Stimulated activated CD4-positive, alpha-beta T cell treated with anti-CD3 and anti-CD28 coated beads, Interleukin-1b, Interleukin-23, amount 100 ng/mL, for 48 hours (primary cell): ENCODE measurements at regions not wholly inside any gene's neighbourhood (a gene's known extent, or its start where the extent isn't known, plus 50 kb on each side); places are given as distances from the start of the nearest gene placed in this dataset.

ENCODE experiments used
- DNase-seq: peaks from one replicate; pipeline ENCODE4 v3.0.0-alpha.2; 2020

GRCh38 chr5:167895899-167896659, 395.4 kb upstream of the WWC1 start:
- DNase-seq, result no peak

DNA sequence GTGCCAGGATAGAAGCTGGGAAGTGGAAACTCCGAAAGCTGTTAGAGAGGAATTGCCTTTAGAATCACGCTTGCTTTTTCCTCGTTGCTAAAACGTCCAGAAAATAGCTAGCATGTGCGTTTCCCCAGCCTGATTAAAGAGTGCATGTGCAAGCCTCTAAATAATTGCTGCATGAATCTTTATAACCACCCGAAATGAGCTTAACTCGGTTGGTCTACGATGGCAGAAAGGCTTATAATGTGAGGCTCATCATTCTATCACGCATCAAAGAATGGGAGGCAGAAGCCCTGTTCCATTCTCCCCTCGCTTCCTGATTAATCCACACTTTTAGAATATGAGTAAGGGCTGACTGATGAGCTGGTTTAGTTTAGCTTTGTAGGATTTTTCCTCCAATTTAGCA, 394.6 kb upstream of the WWC1 start:
- no peak for DNase-seq

GRCh38 chr5:167897371-167897770, 394.1 kb upstream of the WWC1 start:
- DNase-seq, result no peak

DNA sequence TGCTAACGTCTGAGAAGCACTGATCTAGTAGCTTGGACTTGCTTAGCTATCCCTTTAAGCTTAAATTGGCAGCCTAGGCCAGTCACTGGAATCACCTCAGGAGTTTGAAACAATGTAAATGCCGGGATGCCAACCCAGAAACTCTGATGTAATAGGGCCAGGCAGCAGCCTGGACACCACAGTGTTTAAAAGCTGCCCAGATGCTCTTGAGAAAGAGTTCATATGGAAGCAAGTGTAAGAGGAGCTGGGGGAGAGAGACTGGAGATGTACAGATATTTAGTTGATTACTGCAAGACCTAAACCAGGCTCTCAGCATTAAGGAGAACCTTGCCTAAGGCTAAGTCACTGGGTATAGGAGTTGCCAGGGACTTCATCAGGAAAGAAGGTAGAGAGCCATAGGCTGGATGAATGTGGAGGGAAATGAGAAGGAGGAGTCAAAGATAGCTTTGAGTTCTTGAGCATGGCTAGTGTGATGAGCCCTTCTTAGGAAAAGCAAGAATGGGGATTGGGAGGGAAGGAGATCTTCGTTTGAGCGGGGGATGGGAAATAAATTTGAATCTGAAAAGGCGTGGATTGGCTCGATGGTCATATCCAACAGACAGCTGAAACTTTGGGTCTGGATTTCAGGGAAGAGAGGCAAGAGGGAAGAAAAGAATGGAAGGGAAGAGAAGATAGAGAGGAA, 392.9 kb upstream of the WWC1 start:
- no peak for DNase-seq

DNA sequence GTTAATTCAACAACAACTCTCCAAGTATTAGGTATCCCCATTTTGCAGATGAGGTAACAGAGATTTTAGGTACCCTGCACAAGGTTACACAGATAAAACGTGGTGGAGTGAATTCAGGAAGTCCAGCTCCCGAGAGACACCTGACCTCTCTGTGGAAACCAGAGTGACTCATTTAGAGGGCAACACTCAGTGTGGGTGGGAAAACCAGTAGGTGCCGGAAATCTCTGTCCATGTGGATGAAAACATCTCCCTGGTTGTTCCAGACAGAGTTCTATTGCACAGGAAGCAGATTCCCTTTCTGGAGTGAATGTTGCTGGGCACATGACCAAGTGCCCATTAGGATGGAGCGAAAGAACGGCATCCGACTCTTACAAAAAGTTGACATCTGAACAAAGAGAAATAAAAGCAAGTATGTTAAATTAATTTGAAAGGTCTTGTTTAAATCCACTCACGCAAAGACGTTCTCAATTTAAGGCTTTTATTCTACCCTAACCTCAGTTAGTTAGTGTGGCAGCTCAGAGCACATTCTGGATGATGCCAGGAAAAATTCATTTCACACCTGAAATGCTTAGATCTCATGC, 391.9 kb upstream of the WWC1 start:
- no peak for DNase-seq

DNA sequence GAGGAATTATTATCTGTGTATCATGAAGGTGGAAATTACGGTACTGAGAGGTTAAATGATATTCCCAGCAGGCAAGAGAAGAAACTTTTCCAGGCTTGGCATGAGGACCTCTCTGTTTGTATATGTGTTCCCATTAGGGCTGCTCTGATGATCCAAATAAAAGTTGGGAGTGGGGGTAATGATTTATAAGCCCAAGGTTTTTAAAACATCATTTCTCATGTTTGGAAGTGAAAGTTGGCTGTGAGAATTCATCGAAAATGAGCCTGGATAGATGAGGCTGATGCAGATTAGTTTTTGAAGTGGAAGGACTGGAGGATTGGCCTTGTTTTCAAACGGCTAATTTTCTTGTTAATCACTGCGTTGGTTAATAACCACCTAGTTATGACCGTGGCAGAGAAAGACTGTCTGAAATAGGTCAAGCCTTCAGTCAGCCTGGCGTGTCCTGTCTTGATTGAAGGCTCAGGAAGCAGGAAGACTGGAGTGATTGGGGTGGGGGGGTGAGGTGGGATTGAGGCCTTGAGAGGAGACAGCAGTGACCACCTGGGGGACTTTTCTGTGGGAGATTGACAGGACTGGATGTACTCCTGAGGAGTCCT, 391.0 kb upstream of the WWC1 start:
- DNase-seq, result no peak

DNA sequence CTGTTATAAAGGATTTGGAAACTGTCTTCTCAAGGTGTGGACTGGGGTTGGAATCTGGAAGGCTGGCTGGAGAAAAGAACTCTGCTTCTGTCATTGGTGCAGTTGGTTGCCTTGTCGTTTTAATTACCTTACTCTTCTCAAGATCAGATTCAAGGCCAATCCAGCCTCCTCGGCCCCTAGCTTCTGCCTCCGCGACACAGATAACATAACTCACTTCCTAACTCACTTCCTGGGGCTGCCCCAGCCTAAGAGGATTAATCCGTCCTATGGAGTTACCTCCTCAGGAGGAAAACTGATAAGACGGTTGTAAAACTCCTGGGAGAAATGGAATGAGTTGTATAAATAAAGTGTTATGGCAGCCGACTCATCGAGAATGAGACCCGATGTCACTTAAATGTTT, 389.1 kb upstream of the WWC1 start:
- DNase-seq, result no peak

- DNase-seq, result no peak
Measured at GRCh38 chr5:167903243-167903642, 388.2 kb upstream of the WWC1 start.

DNA sequence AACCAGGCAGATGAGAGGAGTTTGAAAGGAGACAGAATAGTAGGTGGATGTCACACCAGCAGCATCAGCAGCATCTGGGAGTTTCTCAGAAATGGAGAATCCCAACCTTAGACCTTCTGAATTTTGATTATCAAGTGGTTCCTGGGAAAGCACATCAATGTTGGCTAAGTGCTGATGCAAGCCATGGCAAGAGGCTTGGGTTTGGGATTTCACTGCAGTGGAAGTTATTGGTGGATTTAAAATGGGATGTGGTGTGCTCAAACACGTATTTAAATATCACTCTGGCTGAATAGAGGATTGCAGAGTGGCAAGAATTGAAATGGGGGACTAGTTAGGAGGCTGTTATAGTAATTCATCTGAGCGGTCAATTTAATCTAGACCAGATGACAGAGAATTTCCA, 387.8 kb upstream of the WWC1 start:
- no peak for DNase-seq

DNA sequence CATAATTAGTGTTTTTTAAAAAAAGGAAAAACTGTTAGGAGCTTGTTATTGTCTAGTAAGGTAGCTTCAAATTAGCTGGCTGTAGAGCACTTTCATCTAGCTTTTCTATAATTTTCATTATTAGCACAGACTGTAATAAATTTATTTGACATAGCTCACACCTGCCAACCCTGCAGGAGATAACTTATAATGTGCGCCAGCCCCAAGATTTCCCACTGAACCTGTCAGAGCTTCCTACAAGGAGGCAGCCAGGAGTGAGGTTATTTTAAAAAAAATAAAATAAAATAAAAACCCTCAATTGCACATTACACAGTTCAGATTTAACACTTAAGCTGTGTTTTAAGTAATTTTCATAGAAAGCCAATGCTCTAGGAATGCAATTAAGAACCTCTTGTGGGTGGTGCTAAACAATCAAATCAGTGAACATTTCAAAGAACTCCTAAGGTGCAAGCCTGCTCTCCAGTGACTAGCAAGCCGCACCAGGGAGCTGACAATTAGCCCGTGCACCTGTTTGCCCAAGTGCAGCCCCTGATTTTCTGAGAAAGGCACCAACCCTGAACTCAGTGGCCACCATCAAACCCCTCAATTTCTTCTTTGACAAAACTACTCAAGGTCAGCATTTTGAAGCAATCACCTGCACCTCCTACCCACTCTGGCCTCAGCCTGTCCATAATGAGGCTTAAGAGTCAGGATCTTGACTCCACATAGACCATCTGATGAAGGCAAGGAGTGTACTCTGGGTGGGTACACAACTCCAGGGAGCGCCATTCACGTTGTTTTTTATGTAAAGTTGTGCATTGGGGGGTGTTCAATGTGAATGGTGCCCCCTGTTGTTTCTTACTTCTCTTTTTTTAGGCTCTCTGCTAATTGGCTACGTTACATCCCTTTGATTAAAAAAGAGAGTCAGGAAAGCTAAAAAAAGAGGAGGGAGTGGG, 385.3 kb upstream of the WWC1 start:
- no peak for DNase-seq

DNA sequence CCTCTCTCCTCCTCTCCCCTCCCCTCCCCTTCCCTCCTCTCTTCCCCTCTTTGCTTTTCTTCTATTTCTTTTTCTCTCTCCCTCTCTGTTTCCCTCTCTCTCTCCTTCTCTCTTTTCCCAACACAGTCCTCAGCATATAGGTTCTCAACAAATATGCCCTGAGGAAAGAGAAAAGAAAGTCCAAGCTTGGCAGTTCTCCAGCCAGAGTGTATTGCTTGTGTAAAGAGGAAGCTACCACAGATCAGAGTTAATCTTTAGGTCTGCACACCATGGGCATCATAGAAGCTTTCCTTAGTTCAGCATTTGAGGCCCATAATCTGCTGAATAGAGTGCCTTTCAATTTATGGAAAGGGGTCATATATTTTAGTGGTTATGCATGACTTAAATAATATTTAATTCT, 382.8 kb upstream of the WWC1 start:
- no peak for DNase-seq

- DNase-seq, result no peak
Measured at GRCh38 chr5:167912941-167913665, 378.3 kb upstream of the WWC1 start.

GRCh38 chr5:167915237-167915636, 376.2 kb upstream of the WWC1 start:
- DNase-seq, result no peak

GRCh38 chr5:167916261-167916691, 375.2 kb upstream of the WWC1 start:
- no peak for DNase-seq

DNA sequence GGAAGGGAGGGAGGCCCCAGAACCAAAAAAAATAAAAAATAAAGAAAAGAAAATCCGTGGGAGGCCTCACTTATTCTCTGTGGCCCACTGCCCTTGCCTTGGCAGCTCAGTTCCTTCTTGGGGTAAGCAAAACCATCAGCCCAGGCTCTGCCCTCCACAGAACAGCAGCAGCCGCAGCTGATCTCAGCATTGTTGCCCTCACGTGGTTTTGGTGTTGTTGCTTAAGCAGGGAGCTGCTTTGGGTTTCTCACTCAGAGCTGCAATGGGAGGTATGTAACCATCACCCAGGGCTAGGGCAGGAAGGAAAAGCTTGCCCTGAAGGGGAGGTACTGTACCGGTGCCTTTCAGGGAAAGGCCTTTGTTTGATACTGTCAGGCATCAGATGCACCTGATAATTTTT, 374.7 kb upstream of the WWC1 start:
- DNase-seq, result no peak

DNA sequence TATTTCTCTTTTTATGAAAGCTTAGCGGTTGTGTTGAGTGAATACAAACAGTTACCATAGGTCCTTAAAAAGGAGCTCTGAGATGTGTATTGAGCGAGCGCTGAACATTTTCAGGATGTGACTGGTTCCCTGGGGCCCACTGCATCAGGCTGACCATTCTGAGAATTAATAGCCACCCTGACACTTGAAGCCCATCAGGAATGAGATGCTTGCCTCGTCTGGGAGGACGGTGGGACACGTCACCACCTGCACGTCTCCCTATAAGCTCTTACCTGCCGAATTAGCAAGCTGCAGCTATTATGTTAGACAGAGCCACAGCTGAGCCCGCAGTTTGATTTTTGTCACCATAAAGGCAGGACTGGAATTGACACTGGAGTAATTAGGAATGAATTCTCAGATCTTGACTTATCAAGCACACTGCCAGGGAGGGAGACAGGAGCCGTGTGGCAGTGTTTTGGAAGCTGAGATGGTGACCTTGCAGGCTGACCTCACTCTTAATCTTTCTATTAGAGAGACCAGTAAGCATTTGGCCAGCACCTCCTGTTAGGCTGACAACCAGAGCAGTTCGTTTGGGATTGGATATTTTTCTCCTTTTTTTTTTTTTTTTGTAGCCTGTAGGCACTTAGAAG, 373.1 kb upstream of the WWC1 start:
- no peak for DNase-seq

- DNase-seq, result no peak
Measured at GRCh38 chr5:167918813-167919483, 372.5 kb upstream of the WWC1 start.

DNA sequence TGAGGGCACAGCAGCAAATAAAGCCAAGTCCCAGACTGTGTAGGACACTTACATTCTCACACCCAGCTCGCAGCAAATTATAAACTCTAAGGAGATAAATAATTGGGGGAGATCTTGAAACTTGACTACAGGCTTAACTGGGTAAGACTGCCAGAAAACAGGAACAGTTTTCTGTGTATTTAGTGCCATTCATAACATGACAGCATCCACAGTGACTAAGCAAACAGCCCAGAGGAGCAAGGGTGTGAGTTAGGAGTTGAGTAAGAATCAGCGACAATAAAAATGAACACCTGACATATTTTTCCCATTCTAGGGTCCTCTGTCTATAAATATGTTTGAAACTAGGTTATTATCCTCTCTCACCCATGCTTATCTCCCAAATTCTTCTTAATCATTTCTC, 370.9 kb upstream of the WWC1 start:
- no peak for DNase-seq

GRCh38 chr5:167921796-167922195, 369.6 kb upstream of the WWC1 start:
- DNase-seq, result no peak

DNA sequence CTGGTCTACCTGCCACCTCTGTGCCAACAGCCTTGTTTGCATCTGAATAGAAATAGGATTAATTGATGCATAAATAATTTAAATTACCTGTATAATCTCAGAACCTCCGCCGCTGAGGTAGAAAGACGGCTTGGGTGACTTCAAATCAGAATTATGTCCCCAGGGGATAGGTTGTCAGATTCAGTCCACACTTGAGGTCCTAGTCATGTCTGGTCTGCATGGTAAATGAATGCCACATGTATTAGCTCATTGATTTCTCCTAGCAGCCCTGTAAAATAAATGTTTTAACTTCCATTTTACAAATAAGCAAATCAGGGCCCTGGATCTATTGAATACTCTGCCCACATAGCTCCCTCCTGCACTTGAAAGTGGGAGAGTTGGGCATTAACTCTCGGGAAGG, 368.0 kb upstream of the WWC1 start:
- no peak for DNase-seq

DNA sequence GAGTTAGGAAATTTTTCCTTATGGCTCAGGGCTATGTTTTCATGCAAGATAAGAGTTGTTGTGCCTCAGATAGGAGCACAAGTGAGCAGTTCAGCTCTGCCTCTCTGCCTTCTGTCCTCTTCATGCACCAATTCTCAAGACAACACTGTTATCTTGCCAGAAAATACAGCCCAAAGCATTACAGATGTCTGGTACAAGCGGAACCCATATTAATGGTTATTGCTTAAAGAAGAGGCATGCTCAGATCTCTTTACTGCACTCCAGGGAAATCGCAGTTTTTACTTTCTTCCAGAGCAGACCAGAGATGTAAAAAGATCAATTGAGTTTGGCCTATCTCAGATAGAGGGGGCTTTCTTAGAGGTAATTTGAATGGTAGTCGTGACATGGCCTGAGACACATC, 361.6 kb upstream of the WWC1 start:
- no peak for DNase-seq
